Dermis microvascular lymphatic vessel endothelial cell (primary cell): ENCODE measurements at regions not wholly inside any gene's neighbourhood (a gene's known extent, or its start where the extent isn't known, plus 50 kb on each side); places are given as distances from the start of the nearest gene placed in this dataset.
A peak's percentile ranks its signal among the peaks of the same experiment; 100 is the strongest.
"Not testable (repeated sequence)": the region's sequence is repeated elsewhere in the genome, so short reads cannot be mapped to it uniquely, and the experiment has no call there.

Source experiments
- DNase-seq, 2 donors: peaks; one replicate each; pipeline versions ENCODE4 v3.0.0 to v3.0.0-alpha.2; 2010; ENCODE audit warnings: low read depth in 2 of 2

GRCh38 chr5:120817044-120817985 is 353.2 kb downstream of the PRR16 start:
- DNase-seq, result peak in 1 of 2 donors; percentile 2

DNA sequence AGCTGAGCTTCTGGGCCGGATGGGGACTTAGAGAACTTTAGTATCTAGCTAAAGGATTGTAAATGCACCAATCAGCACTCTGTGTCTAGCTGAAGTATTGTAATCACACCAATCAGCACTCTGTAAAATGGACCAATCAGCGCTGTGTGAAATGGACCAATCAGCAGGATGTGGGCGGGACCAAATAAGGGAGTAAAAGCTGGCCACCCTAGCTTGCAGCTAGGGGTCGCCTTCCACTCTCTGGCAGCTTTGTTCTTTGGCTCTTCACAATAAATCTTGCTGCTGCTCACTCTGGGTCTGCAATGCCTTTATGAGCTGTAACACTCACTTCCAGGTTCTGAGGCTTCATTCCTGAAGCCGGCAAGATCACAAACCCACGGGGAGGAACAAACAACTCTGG is 354.0 kb downstream of the PRR16 start:
- DNase-seq, result no peak

GRCh38 chr5:120823328-120823727 is 359.2 kb downstream of the PRR16 start:
- DNase-seq, result no peak

GRCh38 chr5:120831646-120832045 is 367.5 kb downstream of the PRR16 start:
- DNase-seq, result not testable (repeated sequence)

GRCh38 chr5:120841830-120842229 is 377.7 kb downstream of the PRR16 start:
- DNase-seq, result no peak

DNA sequence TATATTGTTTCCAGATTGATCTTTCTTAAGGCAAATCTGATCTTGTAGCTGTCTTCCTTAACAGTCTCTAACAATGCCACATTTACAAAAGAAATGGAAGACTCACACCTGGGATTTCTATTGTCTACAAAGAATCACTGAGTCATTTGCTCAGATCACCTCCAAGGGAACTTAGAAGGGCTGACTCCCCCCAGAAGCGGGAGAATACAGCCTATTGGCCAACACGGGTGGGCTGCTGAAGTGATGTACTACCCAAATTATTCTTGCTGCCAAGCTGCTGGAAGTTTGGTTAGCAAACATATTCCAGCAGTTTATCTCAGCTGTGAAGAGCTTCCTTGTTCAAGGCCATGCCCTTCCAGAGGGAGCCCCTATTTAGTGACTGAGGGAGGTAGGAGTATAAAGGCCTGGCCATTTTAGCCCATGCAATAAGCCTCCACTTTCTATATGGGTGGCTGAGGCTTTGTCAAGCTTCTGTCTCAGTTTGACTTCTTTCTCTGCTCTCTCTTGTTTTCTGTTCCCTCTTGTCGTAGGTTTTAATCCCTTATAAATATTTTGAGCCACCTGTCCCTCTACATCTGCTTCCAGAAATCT is 379.4 kb downstream of the PRR16 start:
- no peak for DNase-seq

GRCh38 chr5:120848883-120849282 is 384.8 kb downstream of the PRR16 start:
- DNase-seq, result no peak

DNA sequence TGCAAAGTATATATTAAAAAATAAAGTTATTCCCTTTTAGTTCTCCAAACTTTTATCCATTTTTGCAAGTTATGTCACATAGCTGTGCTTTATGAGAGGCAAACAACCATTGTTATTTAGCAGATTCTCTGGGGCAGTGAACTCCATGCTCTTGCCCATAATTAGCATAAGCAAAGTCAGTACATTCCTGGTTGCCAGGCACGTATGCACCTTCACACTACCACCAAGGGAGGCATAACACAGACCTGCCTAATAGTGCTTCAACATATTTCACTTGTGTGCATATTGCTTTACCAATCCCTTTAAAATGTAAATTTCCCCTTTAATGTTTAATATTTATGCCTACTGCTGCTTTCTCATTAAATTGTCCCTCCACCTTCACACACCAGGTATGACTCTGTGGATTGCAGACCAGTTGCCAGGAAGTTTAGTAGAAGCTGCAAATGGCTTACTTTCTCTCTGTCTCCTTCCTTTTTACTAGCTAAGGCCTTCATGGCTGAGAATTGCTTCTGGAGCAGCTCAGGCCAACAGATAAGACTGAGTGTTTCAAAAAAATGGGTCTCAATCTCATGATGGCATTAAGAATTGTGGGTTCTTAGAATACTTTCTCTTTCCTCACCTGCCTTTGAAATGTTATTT is 388.2 kb downstream of the PRR16 start:
- no peak for DNase-seq

DNA sequence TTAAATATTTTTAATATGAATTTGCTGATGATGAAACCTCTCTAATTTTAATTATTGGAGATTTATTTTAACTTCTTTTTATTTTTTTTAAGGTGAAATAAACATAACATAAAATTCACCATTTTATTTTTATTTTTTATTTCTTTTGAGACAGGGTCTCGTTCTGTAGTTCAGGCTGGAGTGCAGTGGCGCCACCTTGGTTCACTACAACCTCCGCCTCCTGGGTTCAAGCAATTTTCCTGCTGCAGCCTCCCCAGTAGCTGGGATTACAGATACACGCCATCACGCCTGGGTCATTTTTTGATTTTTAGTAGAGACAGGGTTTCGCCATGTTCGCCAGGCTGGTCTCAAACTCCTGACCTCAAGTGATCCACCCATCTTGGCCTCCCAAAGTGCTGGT is 402.9 kb downstream of the PRR16 start:
- no peak for DNase-seq

GRCh38 chr5:120869831-120870230 is 405.7 kb downstream of the PRR16 start:
- no peak for DNase-seq

DNA sequence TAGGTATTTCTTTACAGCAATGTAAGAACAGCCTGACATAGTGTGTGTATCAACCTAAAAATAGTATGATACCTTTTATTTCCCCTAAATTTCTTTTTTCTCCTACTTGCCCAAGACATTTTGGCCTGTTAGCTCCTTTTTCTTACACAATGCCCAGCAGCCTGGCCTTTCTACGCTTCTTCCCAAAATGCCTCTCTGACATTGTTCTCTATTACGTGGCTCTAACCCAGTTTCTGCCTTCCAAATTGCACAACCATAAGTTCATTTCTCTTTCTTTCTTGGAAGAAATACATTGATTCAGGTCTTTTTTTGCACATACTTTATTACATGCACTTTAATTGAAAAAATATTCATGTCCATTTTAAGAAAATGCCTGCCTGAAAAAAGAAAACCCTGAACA is 408.2 kb downstream of the PRR16 start:
- DNase-seq, result no peak

DNA sequence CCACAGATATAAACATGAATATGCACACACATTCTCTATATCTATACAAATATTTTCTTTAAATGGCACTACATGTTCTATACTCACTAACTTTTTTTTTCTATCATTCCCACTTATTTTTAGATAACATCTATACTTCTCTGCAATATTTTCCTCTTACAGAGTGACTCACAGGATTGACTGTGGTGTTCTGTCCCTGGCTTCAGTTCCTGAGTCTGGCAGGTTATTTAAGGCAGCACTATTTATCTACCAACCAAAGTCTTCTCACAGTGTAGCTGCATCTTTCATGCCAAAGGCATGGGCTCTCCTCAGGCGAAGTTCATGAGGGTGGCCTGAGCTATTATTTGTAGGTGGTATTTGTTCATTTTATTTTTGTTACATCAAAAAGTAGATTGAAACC is 409.0 kb downstream of the PRR16 start:
- DNase-seq, result no peak

GRCh38 chr5:120874081-120874862 is 410.2 kb downstream of the PRR16 start:
- DNase-seq, result no peak

GRCh38 chr5:120882038-120882775 is 418.1 kb downstream of the PRR16 start:
- DNase-seq, result no peak

GRCh38 chr5:120886351-120886860 is 422.3 kb downstream of the PRR16 start:
- DNase-seq, result no peak

DNA sequence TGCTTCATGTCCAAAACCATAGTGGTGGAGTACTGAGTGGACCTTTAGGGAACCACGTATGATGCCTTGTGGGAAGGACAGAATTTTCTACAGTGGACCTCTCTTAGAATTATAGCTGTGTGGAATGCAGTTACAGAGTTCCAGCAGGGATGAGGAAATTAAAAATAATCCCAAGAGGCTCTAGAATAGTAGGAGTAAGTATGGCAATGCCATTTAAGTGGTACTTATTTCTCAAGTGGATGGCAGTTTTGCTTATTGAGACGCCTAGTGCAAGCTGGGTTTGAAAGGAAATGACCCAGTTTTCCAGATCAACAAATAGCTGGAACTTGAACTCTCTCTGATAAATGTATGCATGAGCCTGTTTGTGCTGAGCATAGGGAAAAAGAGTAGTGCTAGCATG is 431.6 kb downstream of the PRR16 start:
- DNase-seq, result no peak

DNA sequence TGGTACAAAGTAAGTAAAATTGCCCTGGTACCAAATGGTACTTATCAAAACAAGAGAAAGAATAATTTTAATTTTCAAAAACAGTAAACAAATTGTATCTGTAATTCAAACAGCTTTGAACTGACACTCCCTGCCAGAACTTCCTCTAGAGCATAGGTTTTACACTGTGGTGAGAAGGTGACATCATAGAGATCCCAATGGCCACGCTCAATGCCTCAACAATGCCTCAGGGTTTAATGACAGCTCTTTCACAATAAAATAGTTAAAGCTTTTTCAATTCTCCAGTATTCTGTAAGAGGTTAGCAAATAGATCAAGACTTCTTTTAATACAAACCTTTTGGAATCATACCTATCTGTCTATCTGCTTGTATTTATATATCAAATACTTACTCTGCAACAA is 437.1 kb downstream of the PRR16 start:
- DNase-seq, result no peak

DNA sequence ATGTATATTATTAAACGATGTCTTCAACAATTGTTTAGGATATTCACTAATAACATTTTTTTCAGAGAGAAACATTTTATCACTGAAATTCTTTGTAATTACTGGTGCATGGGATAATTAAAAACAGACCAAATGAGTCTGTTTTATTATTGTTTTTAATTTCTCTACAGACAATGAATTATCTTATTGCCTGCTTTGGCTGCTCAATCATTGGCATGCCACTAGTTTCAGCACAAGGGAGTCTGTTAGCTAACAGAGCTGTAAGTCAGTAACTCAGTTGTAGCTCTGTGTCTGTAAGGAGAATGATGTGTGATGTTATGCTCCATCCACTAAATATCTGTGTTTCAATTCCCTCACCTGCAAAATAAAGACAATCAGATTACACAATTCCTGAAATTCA is 443.9 kb downstream of the PRR16 start:
- no peak for DNase-seq

GRCh38 chr5:120910629-120911028 is 446.5 kb downstream of the PRR16 start:
- DNase-seq, result no peak

DNA sequence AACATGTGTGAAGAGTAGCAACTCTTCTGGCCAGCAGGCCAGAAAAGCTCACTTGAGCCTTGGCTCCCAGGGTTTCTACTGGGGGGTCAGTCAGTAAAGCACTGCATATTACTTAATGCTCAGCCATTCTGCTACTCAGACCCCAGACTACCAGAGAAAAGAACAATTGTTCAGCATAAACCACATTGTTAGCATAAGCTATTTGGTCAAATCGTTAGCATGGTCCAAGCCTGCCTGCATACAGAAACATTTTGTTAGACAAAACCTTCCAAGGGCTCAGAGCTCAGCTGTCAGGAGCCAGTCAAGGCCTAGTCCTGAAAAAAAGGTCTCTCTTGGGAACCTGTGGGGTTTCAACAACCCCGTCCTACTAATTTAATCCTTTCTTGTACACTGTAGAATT is 449.3 kb downstream of the PRR16 start:
- no peak for DNase-seq

DNA sequence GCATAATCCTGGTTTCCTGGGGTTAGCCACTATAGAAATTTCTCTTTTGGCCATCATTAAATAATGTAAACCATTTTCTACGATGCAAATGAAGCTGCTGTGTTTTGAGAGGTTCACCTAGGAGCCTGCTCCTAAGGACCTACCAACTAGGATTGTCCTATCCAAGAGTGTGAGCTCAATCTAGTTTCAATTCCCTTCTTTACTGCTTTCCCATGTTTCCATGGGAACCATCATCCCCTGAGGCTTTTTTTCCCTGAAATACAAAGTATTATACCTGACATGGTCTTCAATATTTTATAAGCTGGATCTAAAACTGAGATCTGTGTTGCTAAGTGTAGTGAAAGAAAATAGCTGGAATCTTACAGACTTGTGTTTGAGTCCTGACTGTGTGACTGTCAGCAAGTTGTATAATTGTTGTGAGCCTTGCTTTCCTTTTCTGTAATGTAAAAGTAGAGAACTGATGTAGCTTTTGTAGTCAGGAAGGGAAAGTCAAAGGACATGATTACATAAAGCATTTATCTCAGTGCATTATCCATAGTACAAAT is 453.2 kb downstream of the PRR16 start:
- DNase-seq, result no peak
